GM19025 (cell line): ENCODE measurements at regions not wholly inside any gene's neighbourhood (a gene's known extent, or its start where the extent isn't known, plus 50 kb on each side); places are given as distances from the start of the nearest gene placed in this dataset.

Experiments
- ATAC-seq: cut with Tn5 transposase; IDR thresholded peaks from one replicate; pipeline ENCODE4 v1.9.1; 2021; ENCODE audit warnings: mild to moderate bottlenecking, low read depth, moderate library complexity; ENCODE audit not compliant: unreplicated experiment

GRCh38 chr6:4592026-4592425, 184.2 kb upstream of the CDYL start:
- ATAC-seq = no peak

GRCh38 chr6:4591218-4591617, 185.0 kb upstream of the CDYL start:
- no peak for ATAC-seq

- no peak for ATAC-seq
Measured at GRCh38 chr6:4589295-4589694, 186.9 kb upstream of the CDYL start.

GRCh38 chr6:4588581-4588980, 187.6 kb upstream of the CDYL start:
- no peak for ATAC-seq

GRCh38 chr6:4588163-4588562, 188.0 kb upstream of the CDYL start:
- no peak for ATAC-seq

GRCh38 chr6:4587171-4587570, 189.0 kb upstream of the CDYL start:
- no peak for ATAC-seq

GRCh38 chr6:4586469-4586859, 189.7 kb upstream of the CDYL start:
- ATAC-seq = no peak

- ATAC-seq = no peak
Measured at GRCh38 chr6:4585682-4586468, 190.3 kb upstream of the CDYL start.

GRCh38 chr6:4584801-4585200, 191.4 kb upstream of the CDYL start:
- no peak for ATAC-seq

- ATAC-seq = no peak
Measured at GRCh38 chr6:4582506-4583417, 193.4 kb upstream of the CDYL start.

GRCh38 chr6:4581468-4582385, 194.5 kb upstream of the CDYL start:
- ATAC-seq = no peak

- ATAC-seq = no peak
Measured at GRCh38 chr6:4580361-4580760, 195.8 kb upstream of the CDYL start.

GRCh38 chr6:4577406-4577805, 198.8 kb upstream of the CDYL start:
- ATAC-seq = no peak

- ATAC-seq = no peak
Measured at GRCh38 chr6:4575714-4576113, 200.5 kb upstream of the CDYL start.

GRCh38 chr6:4574007-4574406, 202.2 kb upstream of the CDYL start:
- ATAC-seq = no peak

GRCh38 chr6:4571011-4571410, 205.2 kb upstream of the CDYL start:
- no peak for ATAC-seq

- ATAC-seq = no peak
Measured at GRCh38 chr6:4568138-4568537, 208.1 kb upstream of the CDYL start.

- no peak for ATAC-seq
Measured at GRCh38 chr6:4567141-4567540, 209.1 kb upstream of the CDYL start.

GRCh38 chr6:4565301-4566250, 210.6 kb upstream of the CDYL start:
- no peak for ATAC-seq
